GM12878 (cell line): ENCODE measurements at regions not wholly inside any gene's neighbourhood (a gene's known extent, or its start where the extent isn't known, plus 50 kb on each side); places are given as distances from the start of the nearest gene placed in this dataset.

Experiments
- ATAC-seq: fragments of 200-7000 bp; cut with Tn5 transposase; 3 replicates; pipeline ENCODE4 v1.9.1; 2020; ENCODE audit warnings: mild to moderate bottlenecking, moderate library complexity
- BruUV-seq: library from RNA; stranded (reverse); fragments of 400-500 nt; replicated peaks from 2 replicates; lab custom pipeline; 2021; lab: Mats Ljungman, UMichigan
- CTCF ChIA-PET: fragments of 300-600 bp; sonication (Branson Sonifier 250); formaldehyde crosslinking; extraction: SDS; loops from one replicate; lab custom pipeline; 2021; ENCODE audit warnings: inconsistent platforms; lab: Yijun Ruan, JAX
- POLR2A ChIA-PET: fragments of 350-600 bp; formaldehyde crosslinking; extraction: SDS; loops from one replicate; lab custom pipeline; 2021; ENCODE audit warnings: inconsistent platforms; lab: Charles Lee
- RAD21 ChIA-PET: fragments of 300-600 bp; sonication (Branson Sonifier 250); formaldehyde crosslinking; loops from one replicate; lab custom pipeline; 2023; ENCODE audit warnings: antibody characterized with exemption; ENCODE audit not compliant: unreplicated experiment; lab: Charles Lee
- SMC1A ChIA-PET: fragments of 300-600 bp; sonication (Branson Sonifier 250); formaldehyde crosslinking; loops from one replicate; lab custom pipeline; 2023; ENCODE audit not compliant: unreplicated experiment, uncharacterized antibody; lab: Charles Lee
- DNase-seq: peaks from one replicate; pipeline ENCODE4 v3.0.0-alpha.2; 2011; ENCODE audit warnings: low read depth, low spot score
- FAIRE-seq: peaks from 3 replicates; lab custom pipeline; 2011; peaks lifted over from hg19 to GRCh38; lab: Jason Lieb, UNC
- H2AFZ ChIP-seq: 2 replicates; pipeline ENCODE4 v1.6.0; 2011; ENCODE audit warnings: low read depth, low read length, control low read depth; ENCODE audit not compliant: control insufficient read depth
- H3K27ac ChIP-seq: 2 replicates; pipeline ENCODE4 v1.5.1; 2011; ENCODE audit warnings: control low read depth; ENCODE audit not compliant: control insufficient read depth, insufficient read depth
- H3K27me3 ChIP-seq, 2 experiments: replicated peaks in 1 of 2; 2 replicates each; pipeline versions ENCODE4 v1.6.0 to v1.6.1; 2011; ENCODE audit warnings: low read length in 1 of 2; ENCODE audit not compliant: control insufficient read depth in 2 of 2, insufficient read depth in 2 of 2
- H3K36me3 ChIP-seq, 2 experiments: 2 replicates each; pipeline ENCODE4 v1.5.1; 2011; ENCODE audit warnings: low read length in 1 of 2; ENCODE audit not compliant: control insufficient read depth in 2 of 2, insufficient read depth in 2 of 2
- H3K4me1 ChIP-seq: 2 replicates; pipeline ENCODE4 v1.6.1; 2011; ENCODE audit warnings: mild to moderate bottlenecking, low read length, moderate library complexity, mixed read lengths; ENCODE audit not compliant: control insufficient read depth, insufficient read depth
- H3K4me2 ChIP-seq: 2 replicates; pipeline ENCODE4 v1.6.0; 2011; ENCODE audit warnings: control low read depth; ENCODE audit not compliant: control insufficient read depth, insufficient read depth
- H3K4me3 ChIP-seq: fragments of 200-600 bp; sonication (generic); 2 replicates; pipeline ENCODE4 v1.5.1; 2016
- H3K79me2 ChIP-seq: 2 replicates; pipeline ENCODE4 v1.6.0; 2011; ENCODE audit warnings: low read length; ENCODE audit not compliant: control insufficient read depth, insufficient read depth
- H3K9ac ChIP-seq: 2 replicates; pipeline ENCODE4 v1.8.0; 2011; ENCODE audit warnings: low read length, control low read depth, mixed read lengths; ENCODE audit not compliant: control insufficient read depth, insufficient read depth
- H3K9me3 ChIP-seq: replicated peaks from 3 replicates; pipeline ENCODE4 v1.5.1; 2011; ENCODE audit warnings: mild to moderate bottlenecking, low read length; ENCODE audit not compliant: control insufficient read depth, insufficient read depth
- H4K20me1 ChIP-seq: 2 replicates; pipeline ENCODE4 v1.6.0; 2011; ENCODE audit not compliant: control insufficient read depth, insufficient read depth
- ATF7 ChIP-seq: fragments of 450-650 bp; IDR thresholded peaks from 2 replicates; pipeline ENCODE4 v1.6.1; 2016; ENCODE audit warnings: low read depth, mild to moderate bottlenecking
- BCL11A ChIP-seq: IDR thresholded peaks from 2 replicates; pipeline ENCODE4 v1.6.1; 2011; ENCODE audit warnings: low read depth, low read length
- BHLHE40 ChIP-seq, 2 experiments: fragments of 450-650 bp in 1 of 2; IDR thresholded peaks; 2 replicates each; pipeline ENCODE4 v1.6.1; 2011 to 2017; ENCODE audit warnings: low read depth in 2 of 2, borderline replicate concordance in 1 of 2, improper control_type of control experiment in 1 of 2, low read length in 1 of 2, mild to moderate bottlenecking in 1 of 2
- CBX3 ChIP-seq: fragments of 200-600 bp; sonication (generic); IDR thresholded peaks from 2 replicates; pipeline ENCODE4 v1.6.1; 2016; ENCODE audit warnings: low read depth, borderline replicate concordance
- CBX5 ChIP-seq: sonication (generic); IDR thresholded peaks from 2 replicates; pipeline ENCODE4 v1.6.1; 2016; ENCODE audit warnings: low read depth, moderate library complexity, mild to moderate bottlenecking, inconsistent platforms
- HDAC6 ChIP-seq: fragments of 200-600 bp; sonication (generic); IDR thresholded peaks from one replicate; pipeline ENCODE4 v1.8.0; 2017; ENCODE audit warnings: antibody characterized with exemption; ENCODE audit not compliant: unreplicated experiment
- NR2F1 ChIP-seq: fragments of 450-650 bp; conservative IDR thresholded peaks from 2 replicates; pipeline ENCODE4 v1.6.1; 2017; ENCODE audit warnings: mild to moderate bottlenecking
- PML ChIP-seq: IDR thresholded peaks from 2 replicates; pipeline ENCODE4 v1.6.1; 2012; ENCODE audit warnings: low read length, inconsistent platforms
- SP1 ChIP-seq: IDR thresholded peaks from one replicate; pipeline ENCODE4 v1.6.1; 2011; ENCODE audit warnings: low read depth, low read length
- TAF1 ChIP-seq: IDR thresholded peaks from 2 replicates; pipeline ENCODE4 v1.6.1; 2011; ENCODE audit warnings: mild to moderate bottlenecking, low read depth, low read length, borderline replicate concordance
- ZBTB11 ChIP-seq: fragments of 450-650 bp; formaldehyde crosslinking; IDR thresholded peaks from 2 replicates; pipeline ENCODE4 v1.5.0; 2022; ENCODE audit warnings: mild to moderate bottlenecking, missing genetic modification characterization
- ZBTB40 ChIP-seq: fragments of 450-650 bp; IDR thresholded peaks from 2 replicates; pipeline ENCODE4 v1.6.1; 2016; ENCODE audit warnings: mild to moderate bottlenecking, moderate library complexity, borderline replicate concordance
- WGBS: methylation state at CpG from one replicate; pipeline ENCODE4 v1.1.6; 2016; ENCODE audit warnings: low lambda C conversion rate; ENCODE audit not compliant: insufficient replicate concordance, insufficient coverage; ENCODE audit errors: missing lambda C conversion rate; 5-methylcytosine and 5-hydroxymethylcytosine counted together
- in situ Hi-C: fragments of 300-500 bp; cut with MboI; formaldehyde crosslinking; loops from 9 replicates; pipeline ENCODE4 v1.14.3; 2018; ENCODE audit warnings: mixed read lengths
- intact Hi-C: fragments of 100-400 bp; cut with micrococcal nuclease; formaldehyde crosslinking; loops from one replicate; pipeline ENCODE4 v1.14.2; 2022; ENCODE audit not compliant: unreplicated experiment
- TF ChIP-seq, protein P1 (sequence below): fragments of 450-650 bp; IDR thresholded peaks from 2 replicates; pipeline ENCODE4 v1.6.1; 2017; ENCODE audit warnings: low read depth, mild to moderate bottlenecking, moderate library complexity
- TF ChIP-seq, protein P2 (sequence below): IDR thresholded peaks from 2 replicates; pipeline ENCODE4 v1.6.1; 2011; ENCODE audit warnings: low read depth, low read length, improper control_type of control experiment, borderline replicate concordance

GRCh38 chr6:125375821-125376220 is 74.1 kb upstream of the HDDC2 start (continued):
- TF ChIP-seq ZBTB11 (CRISPR knock-in tag) (no peak), TAF1 (no peak), CBX5 (no peak), NR2F1 (no peak)
- TF ChIP-seq, all 136 proteins: peak for 0

DNA sequence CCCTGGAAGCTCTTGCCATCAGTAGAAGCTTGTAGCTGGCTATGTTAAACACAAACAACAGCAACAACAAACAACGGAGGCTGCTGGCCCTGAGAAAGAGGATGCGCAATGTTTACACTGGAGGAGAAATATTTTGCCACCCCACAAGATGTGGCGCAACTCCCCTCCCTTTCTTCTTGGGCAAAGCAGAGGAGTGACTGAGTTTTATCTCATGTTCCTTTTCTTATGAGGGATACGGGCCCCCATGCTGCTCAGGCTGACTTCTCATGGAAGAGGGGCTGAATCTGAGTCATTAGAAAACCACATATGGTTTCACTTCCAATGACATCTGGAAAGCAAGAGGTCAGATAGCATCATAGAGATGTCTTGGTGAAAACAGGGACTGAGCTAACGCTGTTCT is 75.9 kb upstream of the HDDC2 start:
- H2AFZ ChIP-seq = no peak overlapping the region
- no peaks in the 10 kb centered on the region for H3K9me3 ChIP-seq
- H3K9ac ChIP-seq = no peak overlapping the region
- no peak overlapping the region for H3K4me2 ChIP-seq
- no peak overlapping the region for H3K4me3 ChIP-seq
- H3K27ac ChIP-seq = no peak overlapping the region
- WGBS = 51% methylated on average over 5 of the region's 5 CpGs
- no peaks in the 10 kb centered on the region for H3K79me2 ChIP-seq
- RAD21 ChIA-PET = no interaction called here
- BruUV-seq = no TSS peak
- H3K4me1 ChIP-seq = no peaks in the 10 kb centered on the region
- intact Hi-C loops (no loop called here), in situ Hi-C loops (no loop called here)
- DNase-seq (no peak), FAIRE-seq (no peak), ATAC-seq (no peak)
- POLR2A ChIA-PET = no interaction called here
- H3K36me3 ChIP-seq = no peaks in the 10 kb centered on the region
- SMC1A ChIA-PET = no interaction called here
- no peaks in the 10 kb centered on the region for H3K27me3 ChIP-seq
- CTCF ChIA-PET = no interaction called here
- H4K20me1 ChIP-seq = no peaks in the 10 kb centered on the region
- TF ChIP-seq SP1 = no peak
- no peak for TF ChIP-seq ATF7
- TF ChIP-seq, protein P1, sequence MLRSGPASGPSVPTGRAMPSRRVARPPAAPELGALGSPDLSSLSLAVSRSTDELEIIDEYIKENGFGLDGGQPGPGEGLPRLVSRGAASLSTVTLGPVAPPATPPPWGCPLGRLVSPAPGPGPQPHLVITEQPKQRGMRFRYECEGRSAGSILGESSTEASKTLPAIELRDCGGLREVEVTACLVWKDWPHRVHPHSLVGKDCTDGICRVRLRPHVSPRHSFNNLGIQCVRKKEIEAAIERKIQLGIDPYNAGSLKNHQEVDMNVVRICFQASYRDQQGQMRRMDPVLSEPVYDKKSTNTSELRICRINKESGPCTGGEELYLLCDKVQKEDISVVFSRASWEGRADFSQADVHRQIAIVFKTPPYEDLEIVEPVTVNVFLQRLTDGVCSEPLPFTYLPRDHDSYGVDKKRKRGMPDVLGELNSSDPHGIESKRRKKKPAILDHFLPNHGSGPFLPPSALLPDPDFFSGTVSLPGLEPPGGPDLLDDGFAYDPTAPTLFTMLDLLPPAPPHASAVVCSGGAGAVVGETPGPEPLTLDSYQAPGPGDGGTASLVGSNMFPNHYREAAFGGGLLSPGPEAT = no peak
- TF ChIP-seq, protein P2, sequence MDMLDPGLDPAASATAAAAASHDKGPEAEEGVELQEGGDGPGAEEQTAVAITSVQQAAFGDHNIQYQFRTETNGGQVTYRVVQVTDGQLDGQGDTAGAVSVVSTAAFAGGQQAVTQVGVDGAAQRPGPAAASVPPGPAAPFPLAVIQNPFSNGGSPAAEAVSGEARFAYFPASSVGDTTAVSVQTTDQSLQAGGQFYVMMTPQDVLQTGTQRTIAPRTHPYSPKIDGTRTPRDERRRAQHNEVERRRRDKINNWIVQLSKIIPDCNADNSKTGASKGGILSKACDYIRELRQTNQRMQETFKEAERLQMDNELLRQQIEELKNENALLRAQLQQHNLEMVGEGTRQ = no peak
- TF ChIP-seq ZBTB40 = no peak
- no peak for TF ChIP-seq BCL11A
- no peak for TF ChIP-seq PML
- TF ChIP-seq BHLHE40 (IDR thresholded peaks at IDR 0.05; ENCODE audit: borderline replicate concordance in 1 of 2, low read depth in 2 of 2, low read length in 1 of 2) = no peak
- no peak for TF ChIP-seq CBX3
- no peak for TF ChIP-seq HDAC6
